HuH-7.5 (cell line): ENCODE measurements at regions not wholly inside any gene's neighbourhood (a gene's known extent, or its start where the extent isn't known, plus 50 kb on each side); places are given as distances from the start of the nearest gene placed in this dataset.
"Not testable (repeated sequence)": the region's sequence is repeated elsewhere in the genome, so short reads cannot be mapped to it uniquely, and the experiment has no call there.

Experiments used
- DNase-seq: peaks from one replicate; pipeline ENCODE4 v3.0.0; 2011; ENCODE audit warnings: low spot score

GRCh38 chr13:24618011-24618955, 61.9 kb upstream of the ATP12A start:
- no peak for DNase-seq

DNA sequence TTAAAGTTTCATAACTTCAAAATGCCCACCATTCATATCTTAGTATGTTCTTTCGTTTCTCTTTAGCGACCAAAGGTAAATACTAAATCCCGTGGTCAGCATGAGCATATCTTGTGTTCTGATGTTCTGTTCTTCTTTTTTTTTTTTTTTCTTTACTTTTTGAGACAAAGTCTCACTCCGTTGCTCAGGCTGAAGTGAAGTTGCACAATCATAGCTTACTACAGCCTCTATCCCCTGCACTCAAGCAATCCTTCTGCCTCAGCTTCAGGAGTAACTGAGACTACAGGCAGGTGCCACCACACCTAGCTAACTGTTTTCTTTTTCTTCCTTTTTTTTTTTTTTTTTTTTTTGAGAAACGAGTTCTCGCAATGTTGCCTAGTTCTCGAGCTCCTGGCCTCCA, 60.9 kb upstream of the ATP12A start:
- DNase-seq: no peak

DNA sequence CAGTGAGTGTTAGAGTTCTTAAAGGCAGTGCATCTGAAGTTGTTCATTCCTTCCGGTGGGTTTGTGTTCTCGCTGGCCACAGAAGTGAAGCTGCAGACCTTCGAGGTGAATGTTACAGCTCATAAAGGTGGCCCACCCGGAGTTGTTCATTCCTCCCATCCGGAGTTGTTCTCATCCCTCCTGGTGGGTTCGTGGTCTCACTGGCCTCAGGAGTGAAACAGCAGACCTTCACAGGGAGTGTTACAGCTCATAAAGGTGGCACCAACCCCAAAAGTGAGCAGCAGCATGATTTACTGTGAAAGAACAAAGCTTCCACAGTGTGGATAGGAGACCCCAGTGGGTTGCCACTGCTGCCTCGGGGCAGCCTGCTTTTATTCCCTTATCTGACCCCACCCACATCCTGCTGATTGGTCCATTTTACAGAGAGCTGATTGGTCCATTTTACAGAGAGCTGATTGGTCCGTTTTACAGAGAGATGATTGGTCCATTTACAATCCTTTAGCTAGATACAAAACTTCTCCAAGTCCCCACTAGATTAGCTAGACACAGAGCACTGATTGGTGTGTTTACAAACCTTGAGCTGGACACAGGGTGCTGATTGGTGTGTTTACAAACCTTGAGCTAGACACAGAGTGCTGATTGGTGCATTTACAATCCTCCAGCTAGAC, 57.6 kb upstream of the ATP12A start:
- not testable (repeated sequence) for DNase-seq

DNA sequence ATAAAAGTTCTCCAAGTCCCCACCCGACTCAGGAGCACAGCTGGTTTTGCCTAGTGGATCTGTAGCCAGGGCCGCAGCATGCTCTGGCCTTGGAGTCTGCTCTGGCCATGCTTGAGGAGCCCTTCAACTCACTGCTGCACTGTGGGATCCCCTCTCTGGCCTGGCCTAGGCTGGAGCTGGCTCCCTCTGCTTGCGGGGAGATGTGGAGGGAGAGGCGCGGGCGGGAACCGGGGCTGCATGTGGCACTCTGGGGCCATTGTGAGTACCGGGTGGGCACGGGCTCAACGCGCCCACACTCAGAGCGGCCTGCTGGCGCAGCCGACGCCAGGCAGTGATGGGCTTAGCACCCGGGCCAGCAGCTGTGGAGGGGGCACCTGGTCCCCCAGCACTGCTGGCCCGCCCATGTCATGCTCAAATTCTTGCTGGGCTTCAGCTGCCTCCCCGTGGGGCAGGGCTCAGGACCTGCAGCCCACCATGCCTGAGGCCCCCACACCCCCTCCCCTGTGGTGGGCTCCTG, 57.0 kb upstream of the ATP12A start:
- DNase-seq: no peak

- no peak for DNase-seq
Measured at GRCh38 chr13:24624363-24624762, 55.8 kb upstream of the ATP12A start.

DNA sequence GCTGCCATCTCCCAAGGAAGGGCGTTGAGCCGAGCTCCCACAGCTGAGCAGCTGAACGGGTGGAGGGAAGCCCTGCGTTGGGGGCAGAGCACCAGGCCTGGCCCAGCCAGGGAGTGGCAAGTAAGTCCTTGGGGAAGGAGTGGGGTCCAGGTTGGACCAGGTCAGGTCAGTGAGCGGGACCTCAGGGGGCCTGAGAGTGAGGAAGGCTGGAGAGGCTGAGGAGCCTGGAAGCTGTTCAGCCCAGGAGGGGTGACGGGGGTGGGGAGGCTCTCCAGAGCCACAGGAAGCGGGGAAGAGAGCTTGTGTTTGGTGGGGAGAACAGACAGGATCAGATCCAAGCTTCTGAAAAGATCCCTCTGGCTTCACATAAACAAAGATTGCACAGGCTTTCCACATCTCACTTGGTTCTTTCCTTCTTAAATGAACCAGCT, 55.4 kb upstream of the ATP12A start:
- no peak for DNase-seq

GRCh38 chr13:24625331-24625731, 54.9 kb upstream of the ATP12A start:
- no peak for DNase-seq

DNA sequence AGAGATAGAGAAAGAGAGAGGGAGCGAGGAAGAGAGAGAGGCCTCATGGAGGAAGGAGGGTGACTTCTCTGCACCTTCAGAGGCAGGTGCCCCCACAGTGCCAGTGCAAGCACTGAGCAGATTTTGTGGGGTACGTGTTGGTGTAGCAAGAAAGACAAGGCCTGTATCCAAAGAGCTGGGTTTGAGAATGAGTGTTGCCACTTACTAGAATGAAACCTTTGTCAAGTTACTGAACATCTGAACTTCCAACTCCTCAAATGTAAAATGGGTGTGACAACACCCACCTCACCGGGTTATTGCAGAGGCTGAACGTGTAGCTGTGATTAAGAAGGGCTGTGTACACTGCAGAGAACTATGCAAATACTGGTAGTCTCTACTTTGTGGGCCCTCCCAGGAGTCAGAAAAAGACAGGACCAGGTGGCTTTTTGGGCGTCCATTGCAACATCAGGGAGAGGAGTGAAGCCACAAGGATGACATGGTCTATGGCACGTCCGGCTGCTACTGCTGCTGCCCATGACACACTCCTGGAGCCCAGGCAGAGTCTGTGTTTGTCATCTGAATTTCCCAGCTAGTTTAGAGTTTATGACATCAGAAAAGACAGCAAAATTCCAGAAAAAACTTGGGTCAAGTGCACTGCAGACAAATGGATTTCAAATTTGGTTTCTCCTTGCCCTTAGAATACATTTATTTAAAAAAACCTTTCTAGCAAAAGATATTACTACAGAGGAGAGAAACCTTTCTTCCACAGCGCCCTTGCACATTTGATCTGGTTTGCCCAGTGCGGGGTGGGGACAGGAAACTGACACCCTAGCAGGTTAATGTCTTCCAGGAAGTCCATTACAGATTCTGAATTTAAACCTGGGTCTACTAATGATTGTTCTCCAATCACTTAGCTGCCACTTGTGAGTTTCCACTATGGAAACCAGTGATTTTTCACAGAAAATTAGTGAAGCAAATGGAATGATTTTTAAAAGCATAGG, 54.0 kb upstream of the ATP12A start:
- DNase-seq: no peak

DNA sequence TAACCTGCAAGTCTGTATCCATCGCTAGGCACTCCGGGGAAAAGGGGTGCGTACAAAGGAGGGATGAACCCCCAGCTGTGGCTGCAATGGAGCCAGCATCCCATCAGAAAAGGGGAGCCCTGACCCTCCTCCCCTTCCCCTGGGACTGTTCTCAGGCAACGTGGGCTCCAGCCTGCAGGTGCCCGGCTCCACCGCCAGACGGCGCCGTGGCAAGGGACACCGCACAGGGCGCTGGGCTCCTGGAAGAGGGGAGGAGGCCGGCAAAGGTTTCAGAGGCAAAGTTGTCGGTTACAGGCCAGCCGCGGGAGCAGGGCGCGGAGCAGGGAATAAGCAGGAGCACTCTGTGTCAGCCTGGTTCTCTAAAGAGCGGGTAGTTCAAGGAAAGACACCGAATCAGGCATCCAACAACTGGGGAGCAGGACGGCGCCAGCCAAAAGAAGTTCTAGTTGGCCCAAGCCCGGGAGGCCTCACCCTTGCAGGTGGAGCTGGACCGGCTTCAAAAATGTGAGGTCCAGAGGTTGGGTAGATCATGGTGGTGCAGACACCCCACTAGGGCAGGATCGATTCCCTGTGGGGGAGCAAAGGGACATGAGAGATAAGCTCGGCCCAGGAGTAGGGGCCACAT, 53.0 kb upstream of the ATP12A start:
- peak; percentile 51 for DNase-seq

DNA sequence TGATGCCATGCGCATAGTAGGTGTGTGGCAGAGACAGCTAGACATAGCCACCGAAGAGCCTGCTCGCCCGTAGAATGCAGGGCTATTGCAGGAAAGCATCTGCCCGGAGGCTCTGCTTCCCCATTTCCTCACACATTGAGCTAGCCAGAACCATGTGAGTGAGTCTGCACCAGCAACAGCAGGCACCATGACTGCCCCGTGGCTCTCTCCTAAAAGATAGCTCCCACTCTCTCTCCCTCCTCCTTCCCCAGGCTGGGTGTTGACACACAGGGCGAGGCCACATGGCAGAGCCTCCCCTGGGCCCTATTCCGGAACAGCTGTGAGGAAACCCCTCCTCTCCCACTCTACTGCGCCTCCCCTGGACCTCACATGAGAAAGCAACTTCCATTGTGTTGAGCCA, 52.3 kb upstream of the ATP12A start:
- DNase-seq: no peak

DNA sequence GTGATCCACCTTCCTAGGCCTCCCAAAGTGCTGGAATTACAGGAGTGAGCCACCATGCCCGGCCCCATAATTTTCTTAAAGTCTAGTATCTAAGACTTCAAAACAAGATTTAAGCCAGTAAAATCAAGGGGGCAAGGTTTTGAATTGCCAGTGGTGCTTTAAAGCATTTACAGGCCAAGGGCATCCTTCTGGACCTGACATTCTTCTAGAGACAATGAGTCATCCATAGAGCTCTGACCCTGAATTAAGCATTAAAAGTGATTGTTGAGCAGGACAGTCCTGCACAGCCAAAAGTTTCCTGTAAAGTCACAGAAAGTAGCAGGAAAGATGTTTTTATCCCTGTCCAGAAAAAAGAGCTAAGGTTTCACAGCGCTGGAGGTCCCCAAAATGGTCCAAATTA, 50.9 kb upstream of the ATP12A start:
- no peak for DNase-seq

GRCh38 chr13:24630121-24630520, 50.1 kb upstream of the ATP12A start:
- no peak for DNase-seq
